ENCODE measurements at regions not wholly inside any gene's neighbourhood (a gene's known extent, or its start where the extent isn't known, plus 50 kb on each side); places are given as distances from the start of the nearest gene placed in this dataset.

DNA sequence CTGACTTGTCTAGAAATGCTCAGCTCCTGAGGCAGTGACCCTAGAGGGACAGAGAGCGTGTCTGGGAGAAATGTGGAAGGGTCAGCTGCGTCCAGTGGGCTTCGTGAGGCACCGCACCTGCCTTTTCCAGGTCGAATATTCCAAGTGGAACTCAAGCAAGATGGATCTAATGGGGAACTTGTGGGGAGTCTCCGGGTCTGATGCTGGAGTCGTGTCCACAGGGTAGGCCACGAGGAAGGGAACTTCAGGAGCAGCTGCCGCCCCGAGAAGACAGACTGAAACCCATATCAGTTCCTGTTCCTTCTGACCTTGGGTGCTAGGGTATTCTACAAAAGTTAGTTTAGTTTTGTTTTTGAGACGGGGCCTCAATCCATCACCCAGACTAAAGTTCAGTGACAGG is 67.5 kb downstream of the TNFAIP2 start:
- peaks cover 30% of the 10 kb centered on the region for H3K4me1 Mint-ChIP-seq
- no peaks in the 10 kb centered on the region; the same call in 1 of the 2 replicates for H3K36me3 Mint-ChIP-seq
- H3K4me3 Mint-ChIP-seq: peak overlapping the region; percentile 70
- peaks cover 19% of the 10 kb centered on the region for H3K9me3 Mint-ChIP-seq
- no peak overlapping the region for H3K27ac Mint-ChIP-seq
- no peak for ATAC-seq
- no peak for TF ChIP-seq ZNF263 (CRISPR knock-in tag; IDR thresholded peaks at IDR 0.05; ENCODE audit: low read depth)
- no peak for TF ChIP-seq PRRX2 (CRISPR knock-in tag; IDR thresholded peaks at IDR 0.05)
- CTCF ChIA-PET: interaction anchor here (0.7 to 0.8 kb wide), 2 partner anchors 34 to 86 kb away, joined by 4 to 5 read pairs; no protein-coding TSS in a partner anchor
- POLR2A ChIA-PET: no interaction called here
- DNase-seq (ENCODE audit: low spot score): no peak
- peaks cover 45% of the 10 kb centered on the region for H3K27me3 Mint-ChIP-seq (ENCODE audit: low read depth)

DNA sequence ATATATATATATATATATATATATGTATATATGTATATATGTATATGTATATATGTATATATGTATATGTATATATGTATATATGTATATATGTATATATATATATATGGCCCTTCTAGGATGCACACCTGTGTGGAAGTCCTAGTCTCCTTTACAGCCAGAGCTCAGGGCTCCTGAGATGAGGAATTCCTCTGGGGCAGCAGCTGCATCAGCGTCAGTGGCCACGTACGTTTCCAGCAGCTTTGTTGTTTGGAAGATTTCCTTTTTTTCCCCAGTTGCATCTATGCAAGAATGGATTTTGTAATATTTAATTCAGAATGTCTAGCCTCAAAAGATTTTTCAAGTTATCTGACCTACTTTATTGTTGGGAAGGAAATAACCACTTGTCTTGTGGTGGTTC is 68.6 kb downstream of the TNFAIP2 start:
- POLR2A ChIA-PET: no interaction called here
- no peak overlapping the region for H3K27ac Mint-ChIP-seq
- CTCF ChIA-PET: interaction anchor here (1.0 kb wide), 1 partner anchor 86 kb away, joined by 3 read pairs; no protein-coding TSS in a partner anchor
- DNase-seq (ENCODE audit: low spot score): no peak
- H3K27me3 Mint-ChIP-seq (ENCODE audit: low read depth): peaks cover 47% of the 10 kb centered on the region
- no peaks in the 10 kb centered on the region; the same call in 1 of the 2 replicates for H3K36me3 Mint-ChIP-seq
- peaks cover 21% of the 10 kb centered on the region for H3K9me3 Mint-ChIP-seq
- ATAC-seq: no peak
- no peak overlapping the region for H3K4me3 Mint-ChIP-seq
- TF ChIP-seq EMX1 (CRISPR knock-in tag; IDR thresholded peaks at IDR 0.05) (no peak), MXD4 (CRISPR knock-in tag; IDR thresholded peaks at IDR 0.05; ENCODE audit: borderline replicate concordance) (no peak), TEAD1 (CRISPR knock-in tag; IDR thresholded peaks at IDR 0.05) (no peak), JAZF1 (CRISPR knock-in tag; IDR thresholded peaks at IDR 0.05) (no peak), NFYB (CRISPR knock-in tag; conservative IDR thresholded peaks at IDR 0.05; ENCODE audit: low read depth) (no peak), FOXP1 (CRISPR knock-in tag; IDR thresholded peaks at IDR 0.05; ENCODE audit: borderline replicate concordance) (no peak), RELA (CRISPR knock-in tag; IDR thresholded peaks at IDR 0.05; ENCODE audit: borderline replicate concordance) (no peak), GRHL2 (CRISPR knock-in tag; IDR thresholded peaks at IDR 0.05; ENCODE audit: insufficient replicate concordance, severe bottlenecking) (no peak)
- TF ChIP-seq, protein P1, sequence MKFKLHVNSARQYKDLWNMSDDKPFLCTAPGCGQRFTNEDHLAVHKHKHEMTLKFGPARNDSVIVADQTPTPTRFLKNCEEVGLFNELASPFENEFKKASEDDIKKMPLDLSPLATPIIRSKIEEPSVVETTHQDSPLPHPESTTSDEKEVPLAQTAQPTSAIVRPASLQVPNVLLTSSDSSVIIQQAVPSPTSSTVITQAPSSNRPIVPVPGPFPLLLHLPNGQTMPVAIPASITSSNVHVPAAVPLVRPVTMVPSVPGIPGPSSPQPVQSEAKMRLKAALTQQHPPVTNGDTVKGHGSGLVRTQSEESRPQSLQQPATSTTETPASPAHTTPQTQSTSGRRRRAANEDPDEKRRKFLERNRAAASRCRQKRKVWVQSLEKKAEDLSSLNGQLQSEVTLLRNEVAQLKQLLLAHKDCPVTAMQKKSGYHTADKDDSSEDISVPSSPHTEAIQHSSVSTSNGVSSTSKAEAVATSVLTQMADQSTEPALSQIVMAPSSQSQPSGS (CRISPR knock-in tag; IDR thresholded peaks at IDR 0.05; ENCODE audit: borderline replicate concordance, low read depth): no peak
- TF ChIP-seq, protein P2, sequence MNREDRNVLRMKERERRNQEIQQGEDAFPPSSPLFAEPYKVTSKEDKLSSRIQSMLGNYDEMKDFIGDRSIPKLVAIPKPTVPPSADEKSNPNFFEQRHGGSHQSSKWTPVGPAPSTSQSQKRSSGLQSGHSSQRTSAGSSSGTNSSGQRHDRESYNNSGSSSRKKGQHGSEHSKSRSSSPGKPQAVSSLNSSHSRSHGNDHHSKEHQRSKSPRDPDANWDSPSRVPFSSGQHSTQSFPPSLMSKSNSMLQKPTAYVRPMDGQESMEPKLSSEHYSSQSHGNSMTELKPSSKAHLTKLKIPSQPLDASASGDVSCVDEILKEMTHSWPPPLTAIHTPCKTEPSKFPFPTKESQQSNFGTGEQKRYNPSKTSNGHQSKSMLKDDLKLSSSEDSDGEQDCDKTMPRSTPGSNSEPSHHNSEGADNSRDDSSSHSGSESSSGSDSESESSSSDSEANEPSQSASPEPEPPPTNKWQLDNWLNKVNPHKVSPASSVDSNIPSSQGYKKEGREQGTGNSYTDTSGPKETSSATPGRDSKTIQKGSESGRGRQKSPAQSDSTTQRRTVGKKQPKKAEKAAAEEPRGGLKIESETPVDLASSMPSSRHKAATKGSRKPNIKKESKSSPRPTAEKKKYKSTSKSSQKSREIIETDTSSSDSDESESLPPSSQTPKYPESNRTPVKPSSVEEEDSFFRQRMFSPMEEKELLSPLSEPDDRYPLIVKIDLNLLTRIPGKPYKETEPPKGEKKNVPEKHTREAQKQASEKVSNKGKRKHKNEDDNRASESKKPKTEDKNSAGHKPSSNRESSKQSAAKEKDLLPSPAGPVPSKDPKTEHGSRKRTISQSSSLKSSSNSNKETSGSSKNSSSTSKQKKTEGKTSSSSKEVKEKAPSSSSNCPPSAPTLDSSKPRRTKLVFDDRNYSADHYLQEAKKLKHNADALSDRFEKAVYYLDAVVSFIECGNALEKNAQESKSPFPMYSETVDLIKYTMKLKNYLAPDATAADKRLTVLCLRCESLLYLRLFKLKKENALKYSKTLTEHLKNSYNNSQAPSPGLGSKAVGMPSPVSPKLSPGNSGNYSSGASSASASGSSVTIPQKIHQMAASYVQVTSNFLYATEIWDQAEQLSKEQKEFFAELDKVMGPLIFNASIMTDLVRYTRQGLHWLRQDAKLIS (CRISPR knock-in tag; IDR thresholded peaks at IDR 0.05; ENCODE audit: borderline replicate concordance): no peak
- TF ChIP-seq, protein P3, sequence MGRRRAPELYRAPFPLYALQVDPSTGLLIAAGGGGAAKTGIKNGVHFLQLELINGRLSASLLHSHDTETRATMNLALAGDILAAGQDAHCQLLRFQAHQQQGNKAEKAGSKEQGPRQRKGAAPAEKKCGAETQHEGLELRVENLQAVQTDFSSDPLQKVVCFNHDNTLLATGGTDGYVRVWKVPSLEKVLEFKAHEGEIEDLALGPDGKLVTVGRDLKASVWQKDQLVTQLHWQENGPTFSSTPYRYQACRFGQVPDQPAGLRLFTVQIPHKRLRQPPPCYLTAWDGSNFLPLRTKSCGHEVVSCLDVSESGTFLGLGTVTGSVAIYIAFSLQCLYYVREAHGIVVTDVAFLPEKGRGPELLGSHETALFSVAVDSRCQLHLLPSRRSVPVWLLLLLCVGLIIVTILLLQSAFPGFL (CRISPR knock-in tag; IDR thresholded peaks at IDR 0.05; ENCODE audit: borderline replicate concordance): no peak
- TF ChIP-seq, protein P4, sequence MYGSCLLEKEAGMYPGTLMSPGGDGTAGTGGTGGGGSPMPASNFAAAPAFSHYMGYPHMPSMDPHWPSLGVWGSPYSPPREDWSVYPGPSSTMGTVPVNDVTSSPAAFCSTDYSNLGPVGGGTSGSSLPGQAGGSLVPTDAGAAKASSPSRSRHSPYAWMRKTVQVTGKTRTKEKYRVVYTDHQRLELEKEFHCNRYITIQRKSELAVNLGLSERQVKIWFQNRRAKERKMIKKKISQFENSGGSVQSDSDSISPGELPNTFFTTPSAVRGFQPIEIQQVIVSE (CRISPR knock-in tag; IDR thresholded peaks at IDR 0.05; ENCODE audit: borderline replicate concordance): no peak
- TF ChIP-seq, protein P5, sequence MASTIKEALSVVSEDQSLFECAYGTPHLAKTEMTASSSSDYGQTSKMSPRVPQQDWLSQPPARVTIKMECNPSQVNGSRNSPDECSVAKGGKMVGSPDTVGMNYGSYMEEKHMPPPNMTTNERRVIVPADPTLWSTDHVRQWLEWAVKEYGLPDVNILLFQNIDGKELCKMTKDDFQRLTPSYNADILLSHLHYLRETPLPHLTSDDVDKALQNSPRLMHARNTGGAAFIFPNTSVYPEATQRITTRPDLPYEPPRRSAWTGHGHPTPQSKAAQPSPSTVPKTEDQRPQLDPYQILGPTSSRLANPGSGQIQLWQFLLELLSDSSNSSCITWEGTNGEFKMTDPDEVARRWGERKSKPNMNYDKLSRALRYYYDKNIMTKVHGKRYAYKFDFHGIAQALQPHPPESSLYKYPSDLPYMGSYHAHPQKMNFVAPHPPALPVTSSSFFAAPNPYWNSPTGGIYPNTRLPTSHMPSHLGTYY (CRISPR knock-in tag; IDR thresholded peaks at IDR 0.05): no peak
- TF ChIP-seq, protein P6, sequence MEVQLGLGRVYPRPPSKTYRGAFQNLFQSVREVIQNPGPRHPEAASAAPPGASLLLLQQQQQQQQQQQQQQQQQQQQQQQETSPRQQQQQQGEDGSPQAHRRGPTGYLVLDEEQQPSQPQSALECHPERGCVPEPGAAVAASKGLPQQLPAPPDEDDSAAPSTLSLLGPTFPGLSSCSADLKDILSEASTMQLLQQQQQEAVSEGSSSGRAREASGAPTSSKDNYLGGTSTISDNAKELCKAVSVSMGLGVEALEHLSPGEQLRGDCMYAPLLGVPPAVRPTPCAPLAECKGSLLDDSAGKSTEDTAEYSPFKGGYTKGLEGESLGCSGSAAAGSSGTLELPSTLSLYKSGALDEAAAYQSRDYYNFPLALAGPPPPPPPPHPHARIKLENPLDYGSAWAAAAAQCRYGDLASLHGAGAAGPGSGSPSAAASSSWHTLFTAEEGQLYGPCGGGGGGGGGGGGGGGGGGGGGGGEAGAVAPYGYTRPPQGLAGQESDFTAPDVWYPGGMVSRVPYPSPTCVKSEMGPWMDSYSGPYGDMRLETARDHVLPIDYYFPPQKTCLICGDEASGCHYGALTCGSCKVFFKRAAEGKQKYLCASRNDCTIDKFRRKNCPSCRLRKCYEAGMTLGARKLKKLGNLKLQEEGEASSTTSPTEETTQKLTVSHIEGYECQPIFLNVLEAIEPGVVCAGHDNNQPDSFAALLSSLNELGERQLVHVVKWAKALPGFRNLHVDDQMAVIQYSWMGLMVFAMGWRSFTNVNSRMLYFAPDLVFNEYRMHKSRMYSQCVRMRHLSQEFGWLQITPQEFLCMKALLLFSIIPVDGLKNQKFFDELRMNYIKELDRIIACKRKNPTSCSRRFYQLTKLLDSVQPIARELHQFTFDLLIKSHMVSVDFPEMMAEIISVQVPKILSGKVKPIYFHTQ (CRISPR knock-in tag; IDR thresholded peaks at IDR 0.05): no peak
- TF ChIP-seq, protein P7, sequence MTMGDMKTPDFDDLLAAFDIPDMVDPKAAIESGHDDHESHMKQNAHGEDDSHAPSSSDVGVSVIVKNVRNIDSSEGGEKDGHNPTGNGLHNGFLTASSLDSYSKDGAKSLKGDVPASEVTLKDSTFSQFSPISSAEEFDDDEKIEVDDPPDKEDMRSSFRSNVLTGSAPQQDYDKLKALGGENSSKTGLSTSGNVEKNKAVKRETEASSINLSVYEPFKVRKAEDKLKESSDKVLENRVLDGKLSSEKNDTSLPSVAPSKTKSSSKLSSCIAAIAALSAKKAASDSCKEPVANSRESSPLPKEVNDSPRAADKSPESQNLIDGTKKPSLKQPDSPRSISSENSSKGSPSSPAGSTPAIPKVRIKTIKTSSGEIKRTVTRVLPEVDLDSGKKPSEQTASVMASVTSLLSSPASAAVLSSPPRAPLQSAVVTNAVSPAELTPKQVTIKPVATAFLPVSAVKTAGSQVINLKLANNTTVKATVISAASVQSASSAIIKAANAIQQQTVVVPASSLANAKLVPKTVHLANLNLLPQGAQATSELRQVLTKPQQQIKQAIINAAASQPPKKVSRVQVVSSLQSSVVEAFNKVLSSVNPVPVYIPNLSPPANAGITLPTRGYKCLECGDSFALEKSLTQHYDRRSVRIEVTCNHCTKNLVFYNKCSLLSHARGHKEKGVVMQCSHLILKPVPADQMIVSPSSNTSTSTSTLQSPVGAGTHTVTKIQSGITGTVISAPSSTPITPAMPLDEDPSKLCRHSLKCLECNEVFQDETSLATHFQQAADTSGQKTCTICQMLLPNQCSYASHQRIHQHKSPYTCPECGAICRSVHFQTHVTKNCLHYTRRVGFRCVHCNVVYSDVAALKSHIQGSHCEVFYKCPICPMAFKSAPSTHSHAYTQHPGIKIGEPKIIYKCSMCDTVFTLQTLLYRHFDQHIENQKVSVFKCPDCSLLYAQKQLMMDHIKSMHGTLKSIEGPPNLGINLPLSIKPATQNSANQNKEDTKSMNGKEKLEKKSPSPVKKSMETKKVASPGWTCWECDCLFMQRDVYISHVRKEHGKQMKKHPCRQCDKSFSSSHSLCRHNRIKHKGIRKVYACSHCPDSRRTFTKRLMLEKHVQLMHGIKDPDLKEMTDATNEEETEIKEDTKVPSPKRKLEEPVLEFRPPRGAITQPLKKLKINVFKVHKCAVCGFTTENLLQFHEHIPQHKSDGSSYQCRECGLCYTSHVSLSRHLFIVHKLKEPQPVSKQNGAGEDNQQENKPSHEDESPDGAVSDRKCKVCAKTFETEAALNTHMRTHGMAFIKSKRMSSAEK (CRISPR knock-in tag; IDR thresholded peaks at IDR 0.05; ENCODE audit: borderline replicate concordance): no peak
- H3K4me1 Mint-ChIP-seq: peaks cover 19% of the 10 kb centered on the region

All from WTC11 (cell line).